NCI-H187 (cell line): ENCODE measurements at regions not wholly inside any gene's neighbourhood (a gene's known extent, or its start where the extent isn't known, plus 50 kb on each side); places are given as distances from the start of the nearest gene placed in this dataset.

ENCODE experiments used
- DNase-seq, 2 experiments: peaks; one replicate each; lab custom pipeline; 2025; lab: John Stamatoyannopoulos, UW

DNA sequence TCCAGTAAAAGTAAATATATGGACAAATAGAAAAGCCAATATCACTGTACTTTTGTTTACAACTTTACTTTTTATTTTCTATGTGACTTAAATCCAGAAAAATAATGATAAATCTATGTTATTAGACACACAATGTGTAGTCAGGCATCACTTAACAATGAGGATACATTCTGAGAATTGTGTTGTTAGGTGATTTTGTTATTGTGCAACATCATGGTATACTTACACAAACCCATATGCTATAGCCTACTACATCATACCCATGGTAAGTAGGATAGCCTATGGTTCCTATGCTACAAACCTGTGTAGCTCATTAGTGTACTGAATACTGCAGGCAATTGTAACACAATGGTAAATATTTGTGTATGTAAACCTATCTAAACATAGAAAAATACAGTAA lies 781.7 kb upstream of the GHITM start:
- no peak for DNase-seq

GRCh38 chr10:83367036-83367435 lies 772.3 kb upstream of the GHITM start:
- no peak for DNase-seq

- DNase-seq, result no peak
Observed at GRCh38 chr10:83371696-83372490, 767.4 kb upstream of the GHITM start.

DNA sequence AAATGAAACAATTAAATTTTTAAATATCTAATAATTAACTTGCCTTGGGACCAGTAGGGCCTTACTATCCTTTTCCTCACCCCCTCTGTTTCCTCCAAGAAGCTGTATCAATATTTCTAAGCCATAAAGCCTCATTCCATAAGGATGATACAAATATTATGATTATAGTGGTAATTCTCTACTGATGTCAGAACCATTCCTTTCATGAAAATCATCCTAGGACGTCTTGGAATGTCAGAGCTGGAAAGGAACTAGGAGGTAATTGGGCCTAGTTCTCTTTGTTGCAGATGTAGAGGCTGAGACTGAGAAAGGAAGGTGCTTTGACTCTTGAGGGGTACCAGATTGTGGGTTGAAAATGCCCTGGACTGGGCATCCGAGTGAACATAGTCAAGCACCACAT lies 766.7 kb upstream of the GHITM start:
- no peak for DNase-seq

DNA sequence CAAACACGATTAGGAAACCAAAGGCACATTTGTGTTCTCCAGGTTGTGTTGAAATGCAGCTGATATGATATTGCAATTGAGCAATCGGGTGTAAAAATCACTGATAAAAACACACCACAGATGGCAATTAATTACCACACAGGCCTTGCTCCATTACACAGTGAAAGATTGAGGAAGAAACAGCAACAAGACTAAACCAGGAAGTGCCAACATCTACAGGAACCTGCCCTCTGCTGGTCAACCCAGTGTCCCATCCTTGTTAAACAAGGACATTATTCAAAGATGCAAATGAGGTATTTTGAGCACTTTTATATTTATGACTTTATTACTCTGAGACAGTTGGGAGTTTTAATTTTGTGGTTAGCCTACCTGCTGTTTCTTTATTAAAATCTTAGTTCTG lies 765.6 kb upstream of the GHITM start:
- DNase-seq, result no peak

GRCh38 chr10:83374741-83375140 lies 764.6 kb upstream of the GHITM start:
- no peak for DNase-seq

DNA sequence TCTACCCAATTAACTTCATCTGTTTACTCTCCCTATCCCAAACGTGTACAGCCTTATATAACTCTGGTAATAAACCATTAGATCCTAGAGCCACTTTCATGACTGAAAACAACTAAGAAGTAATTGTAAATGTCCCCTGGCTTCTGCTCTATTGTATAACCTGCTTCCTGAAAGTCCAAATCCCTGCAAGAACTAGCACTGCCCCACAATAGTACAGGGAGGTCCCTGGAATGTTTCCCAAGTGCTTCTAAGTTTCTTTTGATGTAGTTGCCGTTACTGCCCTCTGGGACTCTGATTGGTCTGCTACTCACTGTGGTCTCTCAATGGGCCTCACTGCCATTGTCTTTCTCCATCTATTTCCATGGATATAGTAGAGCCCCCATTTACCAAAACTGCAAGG lies 764.0 kb upstream of the GHITM start:
- DNase-seq, result no peak

GRCh38 chr10:83397806-83398205 lies 741.5 kb upstream of the GHITM start:
- no peak for DNase-seq

DNA sequence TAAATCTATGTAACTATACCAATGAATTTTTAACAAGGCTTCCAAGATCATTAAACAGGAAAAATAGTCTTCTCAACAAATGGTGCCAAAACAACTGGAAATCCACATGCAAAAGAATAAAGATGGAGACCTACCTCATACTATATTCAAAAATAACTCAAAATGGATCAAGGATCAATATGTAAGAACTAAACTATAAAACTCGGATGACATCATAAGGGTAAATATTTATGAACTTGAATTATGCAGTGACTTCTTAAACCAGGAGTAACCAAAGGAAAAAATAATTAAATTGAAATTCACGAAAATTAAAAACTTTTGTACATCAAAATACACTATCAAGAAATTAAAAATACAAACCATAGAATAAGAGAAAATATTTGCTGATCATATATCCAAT lies 728.7 kb upstream of the GHITM start:
- DNase-seq, result no peak

- no peak for DNase-seq
Observed at GRCh38 chr10:83425306-83425705, 714.0 kb upstream of the GHITM start.

- DNase-seq, result no peak
Observed at GRCh38 chr10:83427101-83427500, 712.2 kb upstream of the GHITM start.

- DNase-seq, result no peak
Observed at GRCh38 chr10:83432261-83433045, 706.9 kb upstream of the GHITM start.

DNA sequence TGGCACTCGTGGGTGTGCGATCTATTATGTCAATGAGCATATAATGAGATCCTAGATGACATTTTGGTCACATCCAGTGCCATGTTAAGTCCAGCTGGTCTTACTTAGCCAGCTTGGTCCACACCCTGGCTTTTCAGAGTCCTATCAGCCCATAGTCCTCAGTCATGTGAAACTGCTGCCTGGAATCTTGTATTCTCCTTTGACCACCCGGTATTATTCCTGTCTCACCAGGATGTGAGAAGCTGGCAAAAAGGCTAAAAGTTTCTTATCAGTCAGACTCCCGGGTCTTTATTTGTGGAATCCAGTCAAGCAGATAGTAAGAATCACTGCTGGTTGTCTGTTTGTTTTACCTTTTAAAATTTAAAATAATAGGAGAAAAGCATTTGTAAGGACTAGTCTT lies 705.6 kb upstream of the GHITM start:
- DNase-seq, result no peak

GRCh38 chr10:83448013-83448412 lies 691.3 kb upstream of the GHITM start:
- no peak for DNase-seq

DNA sequence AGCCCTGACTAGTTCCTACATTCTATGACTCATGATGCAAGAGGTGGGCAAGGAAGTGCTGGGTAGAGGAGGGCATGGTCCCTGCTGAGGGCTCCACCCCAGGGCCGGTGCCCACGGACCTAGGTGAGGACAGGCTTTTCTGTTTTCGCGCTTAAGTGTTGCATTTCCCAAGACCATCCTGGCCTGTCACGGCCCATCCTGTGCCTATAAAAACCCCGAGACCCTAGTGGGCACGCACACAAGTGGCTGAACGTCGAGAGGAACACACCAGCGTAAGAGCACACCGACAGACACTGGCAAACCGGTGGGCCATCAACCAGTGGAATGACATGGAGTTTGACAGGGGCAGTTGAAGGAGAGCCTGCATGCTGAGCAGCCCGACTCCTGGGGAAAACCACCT lies 680.7 kb upstream of the GHITM start:
- DNase-seq, result no peak

- DNase-seq, result no peak
Observed at GRCh38 chr10:83459124-83459523, 680.2 kb upstream of the GHITM start.

DNA sequence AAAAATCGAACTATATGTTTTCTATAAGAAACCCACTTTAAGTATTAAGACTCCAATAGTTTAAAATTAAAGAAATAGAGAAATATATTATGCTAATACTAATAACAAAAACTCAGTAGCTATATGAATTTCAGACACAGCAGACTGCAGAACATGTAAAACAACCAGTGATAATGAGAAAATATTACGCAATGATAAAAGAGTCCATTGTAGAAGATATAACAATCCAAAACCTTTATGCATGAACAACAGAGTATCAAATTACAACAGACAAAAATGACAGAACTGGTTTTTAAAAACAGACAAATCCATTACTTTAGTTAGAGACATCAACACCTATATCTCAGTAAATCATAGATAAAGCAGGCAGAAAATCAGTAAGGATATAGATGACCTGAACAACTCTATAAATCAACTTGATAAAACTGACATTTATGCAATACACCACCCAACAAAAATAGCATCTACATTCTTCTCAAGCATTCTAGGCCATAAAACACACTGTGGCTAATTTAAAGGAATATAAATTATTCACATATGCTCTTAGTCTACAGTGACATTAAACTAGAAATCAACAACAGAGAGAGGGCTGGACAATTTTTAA lies 669.5 kb upstream of the GHITM start:
- DNase-seq, result no peak

DNA sequence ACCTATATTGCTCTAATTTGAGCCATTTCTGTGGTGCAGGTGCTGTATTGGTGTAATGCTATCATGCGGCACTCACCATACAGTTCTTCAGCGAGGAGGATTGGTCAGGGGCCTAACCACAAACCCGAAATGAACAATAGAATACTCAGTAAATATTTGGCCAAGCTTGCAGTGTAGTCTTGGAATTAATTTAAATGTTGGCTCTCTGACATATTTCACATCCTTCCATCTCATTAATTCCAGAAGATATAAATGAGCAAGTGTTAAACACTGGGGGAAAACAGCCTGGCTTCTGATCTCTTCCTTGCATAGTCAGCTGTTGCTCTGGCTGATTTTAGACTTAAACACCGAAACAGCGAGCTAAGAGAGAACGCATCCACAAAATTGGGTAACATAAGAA lies 663.1 kb upstream of the GHITM start:
- no peak for DNase-seq

DNA sequence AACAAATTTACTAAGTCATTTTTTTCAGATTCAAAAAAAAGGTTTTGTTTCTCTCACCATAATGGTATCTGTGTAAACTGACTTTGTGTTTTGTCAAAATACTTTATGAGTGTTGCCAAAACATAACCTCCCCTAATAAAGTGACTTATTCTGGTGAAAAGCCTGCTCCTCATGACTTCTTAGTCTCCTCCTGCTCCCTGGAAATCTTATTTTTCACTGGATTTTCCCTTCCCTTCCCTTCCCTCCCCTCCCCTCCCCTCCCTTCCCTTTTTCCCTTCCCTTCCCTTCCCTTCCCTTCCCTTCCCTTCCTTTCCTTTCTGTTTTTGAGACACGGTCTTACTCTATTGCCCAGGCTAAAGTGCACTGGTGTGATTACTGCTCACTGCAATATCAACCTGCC lies 650.1 kb upstream of the GHITM start:
- DNase-seq, result no peak

- DNase-seq, result no peak
Observed at GRCh38 chr10:83492004-83492403, 647.3 kb upstream of the GHITM start.

DNA sequence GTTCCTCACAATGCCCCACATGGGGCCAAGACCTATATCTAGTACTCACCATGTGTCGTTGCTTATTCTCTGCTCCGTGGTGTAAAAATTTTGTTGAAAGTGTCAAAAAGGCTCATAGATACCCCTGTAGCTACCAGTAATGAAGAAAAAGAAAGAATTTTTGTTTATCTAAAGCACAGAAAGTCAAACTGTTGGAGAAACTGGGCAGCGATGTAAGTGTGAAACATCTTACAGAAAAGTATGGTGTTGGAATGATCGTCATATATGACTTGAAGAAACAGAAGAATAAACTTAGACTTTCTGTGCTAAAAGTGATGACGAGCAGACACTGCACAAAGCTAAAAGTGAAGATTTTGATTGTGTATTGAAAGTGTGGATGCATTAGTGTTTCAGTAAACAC lies 626.6 kb upstream of the GHITM start:
- DNase-seq, result no peak

GRCh38 chr10:83515001-83515400 lies 624.3 kb upstream of the GHITM start:
- DNase-seq, result no peak

GRCh38 chr10:83516788-83517187 lies 622.5 kb upstream of the GHITM start:
- no peak for DNase-seq
